Brain microvascular endothelial cell (primary cell): ENCODE measurements at regions not wholly inside any gene's neighbourhood (a gene's known extent, or its start where the extent isn't known, plus 50 kb on each side); places are given as distances from the start of the nearest gene placed in this dataset.

Experiments
- DNase-seq: peaks from one replicate; pipeline ENCODE4 v3.0.0-alpha.2; 2020
- H3K27ac ChIP-seq: fragments of 250-450 bp; sonication (Bioruptor Pico); 2 replicates; pipeline ENCODE4 v1.5.1; 2020; ENCODE audit warnings: mild to moderate bottlenecking, moderate library complexity
- H3K27me3 ChIP-seq: fragments of 250-450 bp; sonication (Bioruptor Pico); replicated peaks from 2 replicates; pipeline ENCODE4 v1.5.1; 2020; ENCODE audit warnings: mild to moderate bottlenecking
- H3K36me3 ChIP-seq: fragments of 250-450 bp; sonication (Bioruptor Pico); replicated peaks from 2 replicates; pipeline ENCODE4 v1.5.1; 2020; ENCODE audit warnings: mild to moderate bottlenecking
- H3K4me3 ChIP-seq: 2 replicates; pipeline ENCODE4 v1.5.1; 2011; ENCODE audit warnings: low read depth, mild to moderate bottlenecking, control low read depth, low read length, moderate library complexity
- in situ Hi-C: cut with HindIII; loops from 2 replicates; pipeline ENCODE4 v1.10.0; 2017; ENCODE audit warnings: low sequenced_read_pairs, low pct_ligation_motif_present
- TF ChIP-seq, protein P1 (sequence below): IDR thresholded peaks from 2 replicates; pipeline ENCODE4 v1.5.1; 2011; ENCODE audit warnings: low read depth, mild to moderate bottlenecking, moderate library complexity, low read length, control low read depth, inconsistent platforms; ENCODE audit errors: missing control alignments

GRCh38 chr9:106468431-106468830, 394.5 kb upstream of the ZNF462 start:
- in situ Hi-C loops: no loop called here
- TF ChIP-seq, protein P1, sequence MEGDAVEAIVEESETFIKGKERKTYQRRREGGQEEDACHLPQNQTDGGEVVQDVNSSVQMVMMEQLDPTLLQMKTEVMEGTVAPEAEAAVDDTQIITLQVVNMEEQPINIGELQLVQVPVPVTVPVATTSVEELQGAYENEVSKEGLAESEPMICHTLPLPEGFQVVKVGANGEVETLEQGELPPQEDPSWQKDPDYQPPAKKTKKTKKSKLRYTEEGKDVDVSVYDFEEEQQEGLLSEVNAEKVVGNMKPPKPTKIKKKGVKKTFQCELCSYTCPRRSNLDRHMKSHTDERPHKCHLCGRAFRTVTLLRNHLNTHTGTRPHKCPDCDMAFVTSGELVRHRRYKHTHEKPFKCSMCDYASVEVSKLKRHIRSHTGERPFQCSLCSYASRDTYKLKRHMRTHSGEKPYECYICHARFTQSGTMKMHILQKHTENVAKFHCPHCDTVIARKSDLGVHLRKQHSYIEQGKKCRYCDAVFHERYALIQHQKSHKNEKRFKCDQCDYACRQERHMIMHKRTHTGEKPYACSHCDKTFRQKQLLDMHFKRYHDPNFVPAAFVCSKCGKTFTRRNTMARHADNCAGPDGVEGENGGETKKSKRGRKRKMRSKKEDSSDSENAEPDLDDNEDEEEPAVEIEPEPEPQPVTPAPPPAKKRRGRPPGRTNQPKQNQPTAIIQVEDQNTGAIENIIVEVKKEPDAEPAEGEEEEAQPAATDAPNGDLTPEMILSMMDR: no peak
- H3K4me3 ChIP-seq: no peak overlapping the region
- H3K36me3 ChIP-seq: no peaks in the 10 kb centered on the region
- no peak overlapping the region for H3K27ac ChIP-seq
- DNase-seq: no peak
- no peaks in the 10 kb centered on the region for H3K27me3 ChIP-seq

DNA sequence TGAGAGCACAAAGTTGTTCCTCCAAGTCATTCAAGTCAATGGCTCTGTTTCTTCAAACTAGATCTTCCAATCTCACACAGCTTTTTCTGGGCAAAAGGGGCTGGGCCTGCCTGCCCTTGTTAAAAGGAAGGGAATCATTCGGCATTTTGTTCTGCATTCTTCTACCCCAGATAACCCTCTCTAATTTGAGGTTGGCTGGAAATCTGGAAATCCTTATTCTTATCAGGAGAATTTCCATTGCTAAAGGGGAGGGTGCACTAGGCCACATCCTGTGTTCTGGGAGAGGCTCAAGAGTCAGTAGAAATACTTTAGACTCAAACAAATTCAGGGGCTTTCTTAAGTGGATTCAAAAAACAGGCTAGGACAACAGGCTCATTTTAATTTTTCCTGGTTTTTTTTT, 384.7 kb upstream of the ZNF462 start:
- Histone ChIP-seq H3K27ac (no peak overlapping the region), H3K27me3 (no peaks in the 10 kb centered on the region), H3K4me3 (no peak overlapping the region), H3K36me3 (no peaks in the 10 kb centered on the region)
- no peak for DNase-seq
- TF ChIP-seq, protein P1: no peak
- in situ Hi-C loops: no loop called here

GRCh38 chr9:106478727-106479126, 384.2 kb upstream of the ZNF462 start:
- Histone ChIP-seq H3K36me3 (no peaks in the 10 kb centered on the region), H3K27ac (no peak overlapping the region), H3K27me3 (no peaks in the 10 kb centered on the region), H3K4me3 (no peak overlapping the region)
- TF ChIP-seq, protein P1: no peak
- no peak for DNase-seq
- in situ Hi-C loops: no loop called here

DNA sequence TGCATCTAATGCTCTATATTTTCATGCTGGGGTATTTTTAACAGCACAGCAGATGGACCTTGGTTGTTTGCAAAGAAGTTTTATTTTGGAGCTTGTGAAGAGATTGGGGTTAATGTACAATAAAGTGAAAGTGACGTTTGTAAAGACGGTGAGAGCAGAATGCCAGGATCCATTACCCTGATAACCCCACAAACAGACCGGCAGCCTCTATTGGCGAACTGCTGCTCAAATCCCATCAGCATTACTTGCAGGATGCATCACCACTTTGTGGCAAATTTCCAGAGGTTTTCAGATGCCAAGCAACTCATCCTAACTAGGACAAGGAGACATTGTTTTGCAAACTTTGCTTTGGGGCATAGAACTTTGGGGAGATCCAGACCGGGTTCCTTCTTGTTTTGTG, 383.3 kb upstream of the ZNF462 start:
- Histone ChIP-seq H3K27ac (no peak overlapping the region), H3K36me3 (no peaks in the 10 kb centered on the region), H3K4me3 (no peak overlapping the region), H3K27me3 (no peaks in the 10 kb centered on the region)
- no peak for DNase-seq
- TF ChIP-seq, protein P1: no peak
- in situ Hi-C loops: no loop called here

GRCh38 chr9:106481013-106481609, 381.9 kb upstream of the ZNF462 start:
- H3K4me3 ChIP-seq: no peak overlapping the region
- H3K36me3 ChIP-seq: no peaks in the 10 kb centered on the region
- H3K27me3 ChIP-seq: no peaks in the 10 kb centered on the region
- TF ChIP-seq, protein P1: no peak
- no peak for DNase-seq
- no peak overlapping the region for H3K27ac ChIP-seq
- in situ Hi-C loops: no loop called here

- DNase-seq: no peak
- H3K36me3 ChIP-seq: no peaks in the 10 kb centered on the region
- TF ChIP-seq, protein P1: no peak
- no peak overlapping the region for H3K27ac ChIP-seq
- in situ Hi-C loops: no loop called here
- no peaks in the 10 kb centered on the region for H3K27me3 ChIP-seq
- H3K4me3 ChIP-seq: no peak overlapping the region
Measured at GRCh38 chr9:106482733-106483132, 380.2 kb upstream of the ZNF462 start.
